Esophagus muscularis mucosa (tissue), 4 donors: ENCODE measurements at regions not wholly inside any gene's neighbourhood (a gene's known extent, or its start where the extent isn't known, plus 50 kb on each side); places are given as distances from the start of the nearest gene placed in this dataset.

ENCODE experiments used
- DNase-seq: peaks from one replicate; pipeline ENCODE4 v3.0.0-alpha.2; 2017; ENCODE audit errors: extremely low spot score
- H3K27ac ChIP-seq, 4 donors: fragments of 200-600 bp; sonication (generic); replicated peaks in 1 of 4; 1 replicate in 3 of 4; 2 replicates in 1 of 4; pipeline ENCODE4 v1.5.1; 2016 to 2019; ENCODE audit warnings: mild to moderate bottlenecking in 1 of 4
- H3K27me3 ChIP-seq, 4 donors: fragments of 200-600 bp; sonication (generic); one replicate each; pipeline versions ENCODE4 v1.5.1 to v1.6.0; 2016 to 2019
- H3K36me3 ChIP-seq, 4 donors: fragments of 200-600 bp; sonication (generic); one replicate each; pipeline ENCODE4 v1.5.1; 2016 to 2019
- H3K4me1 ChIP-seq, 4 donors: fragments of 200-600 bp; sonication (generic); one replicate each; pipeline ENCODE4 v1.5.1; 2016 to 2019
- H3K4me3 ChIP-seq, 4 donors: fragments of 200-600 bp; sonication (generic); 1 replicate in 2 of 4; 2 replicates in 2 of 4; pipeline ENCODE4 v1.5.1; 2016 to 2019; ENCODE audit warnings: mild to moderate bottlenecking in 4 of 4, moderate library complexity in 1 of 4
- H3K9me3 ChIP-seq, 4 donors: fragments of 200-600 bp; sonication (generic); 1 replicate in 3 of 4; 2 replicates in 1 of 4; pipeline ENCODE4 v1.5.1; 2016 to 2019
- CTCF ChIP-seq, 3 experiments: fragments of 200-600 bp in 2 of 3; fragments of 450-650 bp in 1 of 3; sonication (generic) in 2 of 3; IDR thresholded peaks; one replicate each; pipeline ENCODE4 v1.5.1; 2017 to 2019; ENCODE audit warnings: antibody characterized with exemption in 3 of 3, mild to moderate bottlenecking in 2 of 3, moderate library complexity in 1 of 3
- EP300 ChIP-seq: sonication (generic); formaldehyde crosslinking; IDR thresholded peaks from one replicate; pipeline ENCODE4 v1.6.1; 2017; ENCODE audit warnings: antibody characterized with exemption
- POLR2A ChIP-seq: fragments of 450-650 bp; IDR thresholded peaks from one replicate; pipeline ENCODE4 v1.6.1; 2017; ENCODE audit warnings: antibody characterized with exemption, moderate library complexity, mild to moderate bottlenecking, low read depth
- POLR2AphosphoS5 ChIP-seq, 2 donors: sonication (generic); formaldehyde crosslinking; IDR thresholded peaks; one replicate each; pipeline ENCODE4 v1.6.1; 2017; ENCODE audit warnings: antibody characterized with exemption in 2 of 2
- WGBS: methylation state at CpG from one replicate; pipeline ENCODE4 v1.1.5; 2018; 5-methylcytosine and 5-hydroxymethylcytosine counted together
- intact Hi-C: fragments of 100-400 bp; cut with DNase I; formaldehyde crosslinking; loops from one replicate; pipeline ENCODE4 v1.15.1; 2023

DNA sequence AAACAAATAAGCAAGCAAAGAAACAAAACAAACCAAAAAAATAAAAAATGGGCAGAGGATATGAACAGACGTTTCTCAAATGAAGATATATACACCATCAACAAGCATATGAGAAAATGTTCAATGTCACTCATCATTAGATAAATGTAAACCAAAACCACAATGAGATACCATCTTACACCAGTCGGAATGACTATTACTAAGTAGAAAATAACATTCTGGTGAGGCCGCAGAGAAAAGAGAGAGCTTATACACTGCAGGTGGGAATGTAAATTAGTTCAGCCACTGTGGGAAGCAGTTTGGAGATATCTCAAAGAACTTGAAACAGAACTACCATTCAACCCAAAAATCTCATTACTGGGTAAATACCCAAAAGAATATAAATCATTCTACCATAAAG lies 321.0 kb upstream of the SLIT2 start:
- peaks cover 0 to 9% (median 2%) of the 10 kb centered on the region in 4 donors for H3K4me1 ChIP-seq
- WGBS = 90% methylated on average over 3 of the region's 3 CpGs
- intact Hi-C loops = no loop called here
- no peaks in the 10 kb centered on the region for H3K9me3 ChIP-seq
- no peaks in the 10 kb centered on the region for H3K27me3 ChIP-seq
- no peak for TF ChIP-seq EP300
- no peak for TF ChIP-seq CTCF (IDR thresholded peaks at IDR 0.05)
- TF ChIP-seq POLR2A = no peak
- no peak for TF ChIP-seq POLR2AphosphoS5 (IDR thresholded peaks at IDR 0.05)
- H3K27ac ChIP-seq = no peak overlapping the region
- no peaks in the 10 kb centered on the region for H3K36me3 ChIP-seq
- DNase-seq = no peak
- no peak overlapping the region for H3K4me3 ChIP-seq

DNA sequence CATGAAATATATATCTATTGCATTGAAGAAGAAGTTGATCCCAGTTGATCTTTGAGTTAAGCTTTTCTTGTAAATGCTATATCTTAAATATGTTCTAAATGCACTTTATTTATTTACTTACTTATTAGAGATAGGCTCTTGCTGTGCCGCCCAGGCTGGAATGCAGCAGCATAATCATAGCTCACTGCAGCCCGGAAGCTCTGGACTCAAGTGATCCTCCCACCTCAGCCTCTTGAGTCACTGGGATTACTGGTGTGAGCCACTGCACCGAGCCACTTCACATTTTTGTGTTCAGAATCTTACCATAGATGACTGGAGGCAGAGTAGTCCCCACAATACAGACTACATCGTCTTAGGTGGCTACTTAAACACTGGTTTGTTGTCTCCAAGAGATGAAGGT lies 324.3 kb upstream of the SLIT2 start:
- 87% methylated on average over 4 of the region's 4 CpGs for WGBS
- H3K4me3 ChIP-seq = no peak overlapping the region
- H3K27ac ChIP-seq = no peak overlapping the region
- H3K27me3 ChIP-seq = no peaks in the 10 kb centered on the region
- no peaks in the 10 kb centered on the region for H3K36me3 ChIP-seq
- DNase-seq = no peak
- no peaks in the 10 kb centered on the region for H3K9me3 ChIP-seq
- peaks cover 0 to 9% (median 2%) of the 10 kb centered on the region in 4 donors for H3K4me1 ChIP-seq
- intact Hi-C loops = no loop called here
- TF ChIP-seq EP300 = no peak
- TF ChIP-seq POLR2A = no peak
- TF ChIP-seq CTCF (IDR thresholded peaks at IDR 0.05) = no peak
- TF ChIP-seq POLR2AphosphoS5 (IDR thresholded peaks at IDR 0.05) = no peak

GRCh38 chr4:19925516-19925915 lies 326.2 kb upstream of the SLIT2 start:
- TF ChIP-seq POLR2AphosphoS5 (IDR thresholded peaks at IDR 0.05) = no peak
- TF ChIP-seq POLR2A = no peak
- no peak for TF ChIP-seq EP300
- TF ChIP-seq CTCF (IDR thresholded peaks at IDR 0.05) = no peak
- intact Hi-C loops = no loop called here
- Histone ChIP-seq H3K36me3 (no peaks in the 10 kb centered on the region), H3K4me1 (peaks cover 0 to 9% (median 2%) of the 10 kb centered on the region in 4 donors), H3K27ac (no peak overlapping the region), H3K4me3 (no peak overlapping the region), H3K27me3 (no peaks in the 10 kb centered on the region), H3K9me3 (peaks cover 0 to 1% (median 0%) of the 10 kb centered on the region in 4 donors)
- no peak for DNase-seq

- WGBS = 100% methylated on average over 1 of the region's 1 CpG
- Histone ChIP-seq H3K27me3 (no peaks in the 10 kb centered on the region), H3K27ac (no peak overlapping the region), H3K36me3 (no peaks in the 10 kb centered on the region), H3K9me3 (peaks cover 0 to 7% (median 0%) of the 10 kb centered on the region in 4 donors), H3K4me3 (no peak overlapping the region), H3K4me1 (peaks cover 0 to 9% (median 2%) of the 10 kb centered on the region in 4 donors)
- DNase-seq = no peak
- TF ChIP-seq CTCF (IDR thresholded peaks at IDR 0.05) (no peak), EP300 (no peak)
- intact Hi-C loops = no loop called here
Observed at GRCh38 chr4:19924761-19925160, 326.9 kb upstream of the SLIT2 start.

- DNase-seq = no peak
- no peaks in the 10 kb centered on the region for H3K27me3 ChIP-seq
- no peak overlapping the region for H3K4me3 ChIP-seq
- no peaks in the 10 kb centered on the region for H3K36me3 ChIP-seq
- H3K4me1 ChIP-seq = no peaks in the 10 kb centered on the region
- H3K27ac ChIP-seq = no peak overlapping the region
- H3K9me3 ChIP-seq = peaks cover 0 to 4% (median 0%) of the 10 kb centered on the region in 4 donors
- TF ChIP-seq EP300 = no peak
- TF ChIP-seq POLR2AphosphoS5 (IDR thresholded peaks at IDR 0.05) = no peak
- TF ChIP-seq CTCF (IDR thresholded peaks at IDR 0.05) = no peak
- no peak for TF ChIP-seq POLR2A
- 94% methylated on average over 3 of the region's 3 CpGs for WGBS
- intact Hi-C loops = no loop called here
Observed at GRCh38 chr4:19915276-19915675, 336.4 kb upstream of the SLIT2 start.
